KMS-11 (cell line): ENCODE measurements at regions not wholly inside any gene's neighbourhood (a gene's known extent, or its start where the extent isn't known, plus 50 kb on each side); places are given as distances from the start of the nearest gene placed in this dataset.

ENCODE experiments used
- H2AFZ ChIP-seq: fragments of 200-600 bp; sonication (generic); 2 replicates; pipeline ENCODE4 v1.6.1; 2016; ENCODE audit warnings: antibody characterized with exemption, mixed run types, low read depth
- H3K27ac ChIP-seq: fragments of 200-600 bp; sonication (generic); 2 replicates; pipeline ENCODE4 v1.6.1; 2016; ENCODE audit warnings: mild to moderate bottlenecking, mixed run types
- H3K27me3 ChIP-seq: fragments of 200-600 bp; sonication (generic); 2 replicates; pipeline ENCODE4 v1.6.1; 2017; ENCODE audit warnings: mild to moderate bottlenecking, low read depth, mixed run types, moderate library complexity; ENCODE audit not compliant: insufficient read depth
- H3K36me3 ChIP-seq: fragments of 200-600 bp; sonication (generic); 2 replicates; pipeline ENCODE4 v1.6.1; 2017; ENCODE audit warnings: mild to moderate bottlenecking, mixed run types; ENCODE audit not compliant: insufficient read depth
- H3K4me1 ChIP-seq: fragments of 200-600 bp; sonication (generic); 2 replicates; pipeline ENCODE4 v1.6.1; 2016; ENCODE audit warnings: mild to moderate bottlenecking, low read depth, mixed run types; ENCODE audit not compliant: poor library complexity, severe bottlenecking
- H3K4me2 ChIP-seq: fragments of 200-600 bp; sonication (generic); 2 replicates; pipeline ENCODE4 v1.7.0; 2016; ENCODE audit warnings: mild to moderate bottlenecking, mixed run types
- H3K4me3 ChIP-seq: fragments of 200-600 bp; sonication (generic); IDR thresholded peaks from 2 replicates; pipeline ENCODE4 v1.6.1; 2017; ENCODE audit warnings: low read depth, low read length, mixed read lengths; ENCODE audit not compliant: insufficient read depth
- H3K79me2 ChIP-seq: fragments of 200-600 bp; sonication (generic); 2 replicates; pipeline ENCODE4 v1.6.1; 2016; ENCODE audit warnings: low read depth, mixed run types; ENCODE audit not compliant: insufficient read depth
- H3K9ac ChIP-seq: fragments of 200-600 bp; sonication (generic); 2 replicates; pipeline ENCODE4 v1.6.1; 2016; ENCODE audit warnings: mild to moderate bottlenecking, mixed run types
- H4K20me1 ChIP-seq: fragments of 200-600 bp; sonication (generic); 2 replicates; pipeline ENCODE4 v1.6.1; 2016; ENCODE audit warnings: mild to moderate bottlenecking, mixed run types; ENCODE audit not compliant: insufficient read depth
- TF ChIP-seq, protein P1 (sequence below): fragments of 200-600 bp; sonication (generic); conservative IDR thresholded peaks from 2 replicates; pipeline ENCODE4 v1.6.1; 2017; ENCODE audit warnings: low read depth, mild to moderate bottlenecking, antibody characterized with exemption, low read length, moderate library complexity, mixed read lengths

DNA sequence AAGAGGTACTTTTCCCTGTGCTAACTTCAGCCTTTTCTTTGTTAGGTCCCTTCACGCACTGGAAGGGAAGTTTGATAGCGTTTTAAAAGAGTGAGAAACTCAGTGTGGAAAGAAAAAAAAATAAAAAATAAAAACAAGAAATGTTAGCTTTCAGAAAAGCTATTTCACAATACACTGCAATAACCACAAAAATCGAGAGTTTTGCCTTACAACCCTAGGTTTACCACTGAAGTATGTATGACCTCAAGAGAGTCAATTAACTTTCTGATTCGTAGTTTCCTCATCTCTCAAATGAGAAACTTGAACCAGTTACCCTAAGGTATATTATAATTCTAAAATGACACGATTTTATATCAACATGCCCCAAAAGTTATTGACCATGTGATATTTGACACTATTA is 93.9 kb upstream of the JADE1 start:
- no peaks in the 10 kb centered on the region for H4K20me1 ChIP-seq
- H2AFZ ChIP-seq, result no peak overlapping the region
- no peaks in the 10 kb centered on the region for H3K27me3 ChIP-seq
- no peak overlapping the region for H3K27ac ChIP-seq
- H3K79me2 ChIP-seq, result no peaks in the 10 kb centered on the region
- TF ChIP-seq, protein P1, sequence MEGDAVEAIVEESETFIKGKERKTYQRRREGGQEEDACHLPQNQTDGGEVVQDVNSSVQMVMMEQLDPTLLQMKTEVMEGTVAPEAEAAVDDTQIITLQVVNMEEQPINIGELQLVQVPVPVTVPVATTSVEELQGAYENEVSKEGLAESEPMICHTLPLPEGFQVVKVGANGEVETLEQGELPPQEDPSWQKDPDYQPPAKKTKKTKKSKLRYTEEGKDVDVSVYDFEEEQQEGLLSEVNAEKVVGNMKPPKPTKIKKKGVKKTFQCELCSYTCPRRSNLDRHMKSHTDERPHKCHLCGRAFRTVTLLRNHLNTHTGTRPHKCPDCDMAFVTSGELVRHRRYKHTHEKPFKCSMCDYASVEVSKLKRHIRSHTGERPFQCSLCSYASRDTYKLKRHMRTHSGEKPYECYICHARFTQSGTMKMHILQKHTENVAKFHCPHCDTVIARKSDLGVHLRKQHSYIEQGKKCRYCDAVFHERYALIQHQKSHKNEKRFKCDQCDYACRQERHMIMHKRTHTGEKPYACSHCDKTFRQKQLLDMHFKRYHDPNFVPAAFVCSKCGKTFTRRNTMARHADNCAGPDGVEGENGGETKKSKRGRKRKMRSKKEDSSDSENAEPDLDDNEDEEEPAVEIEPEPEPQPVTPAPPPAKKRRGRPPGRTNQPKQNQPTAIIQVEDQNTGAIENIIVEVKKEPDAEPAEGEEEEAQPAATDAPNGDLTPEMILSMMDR, result no peak
- peaks cover 6% of the 10 kb centered on the region for H3K4me1 ChIP-seq
- H3K4me3 ChIP-seq, result no peak overlapping the region
- no peaks in the 10 kb centered on the region for H3K36me3 ChIP-seq
- H3K9ac ChIP-seq, result no peak overlapping the region
- H3K4me2 ChIP-seq, result no peak overlapping the region

DNA sequence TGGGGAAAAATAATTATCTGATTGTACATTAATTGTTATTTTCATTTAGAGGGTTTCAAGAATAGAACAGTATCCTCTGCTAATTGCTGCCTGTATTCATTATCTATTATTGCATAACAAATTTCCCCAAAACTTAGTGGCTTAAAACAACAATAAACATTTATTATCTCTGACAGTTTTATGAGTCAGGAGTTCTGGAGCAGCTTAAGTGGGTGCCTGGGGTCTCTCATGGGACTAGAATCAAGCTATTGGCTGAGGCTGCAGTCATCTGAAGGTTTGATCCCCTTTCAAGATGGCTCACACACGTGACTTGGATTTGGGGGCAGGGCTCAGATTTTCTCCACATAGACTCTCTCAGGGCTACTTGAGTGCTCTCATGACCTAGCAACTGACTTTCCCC is 98.1 kb upstream of the JADE1 start:
- Histone ChIP-seq H3K79me2 (no peaks in the 10 kb centered on the region), H3K36me3 (no peaks in the 10 kb centered on the region), H3K9ac (no peak overlapping the region), H3K4me2 (no peak overlapping the region), H4K20me1 (no peaks in the 10 kb centered on the region), H2AFZ (no peak overlapping the region), H3K4me1 (peaks cover 11% of the 10 kb centered on the region), H3K27ac (no peak overlapping the region), H3K27me3 (no peaks in the 10 kb centered on the region), H3K4me3 (no peak overlapping the region)
- TF ChIP-seq, protein P1, result no peak

DNA sequence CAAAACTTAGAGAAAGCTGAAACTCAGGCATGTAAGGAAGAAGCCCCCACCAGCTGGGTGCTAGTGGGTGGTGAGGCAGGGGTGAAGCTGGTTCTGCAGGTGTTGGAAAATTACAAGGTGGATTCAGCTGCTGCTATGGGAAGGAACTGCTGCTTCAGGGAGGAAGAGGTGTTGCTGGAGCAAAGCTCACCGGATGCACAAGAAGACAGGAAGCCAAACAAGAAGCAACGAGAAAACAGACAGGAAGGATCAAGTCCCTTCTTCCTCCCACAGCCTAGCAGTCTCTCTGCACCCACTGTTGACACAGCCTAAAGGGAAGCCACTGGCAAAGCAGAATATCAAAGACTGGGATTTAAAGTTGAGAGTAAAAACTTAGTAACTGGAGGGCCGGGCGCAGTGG is 100.2 kb upstream of the JADE1 start:
- Histone ChIP-seq H3K4me2 (no peak overlapping the region), H3K27me3 (no peaks in the 10 kb centered on the region), H3K4me1 (peaks cover 11% of the 10 kb centered on the region), H3K27ac (no peak overlapping the region), H3K4me3 (no peak overlapping the region), H3K9ac (no peak overlapping the region), H4K20me1 (no peaks in the 10 kb centered on the region), H3K36me3 (no peaks in the 10 kb centered on the region), H3K79me2 (no peaks in the 10 kb centered on the region), H2AFZ (no peak overlapping the region)
- TF ChIP-seq, protein P1, result no peak

DNA sequence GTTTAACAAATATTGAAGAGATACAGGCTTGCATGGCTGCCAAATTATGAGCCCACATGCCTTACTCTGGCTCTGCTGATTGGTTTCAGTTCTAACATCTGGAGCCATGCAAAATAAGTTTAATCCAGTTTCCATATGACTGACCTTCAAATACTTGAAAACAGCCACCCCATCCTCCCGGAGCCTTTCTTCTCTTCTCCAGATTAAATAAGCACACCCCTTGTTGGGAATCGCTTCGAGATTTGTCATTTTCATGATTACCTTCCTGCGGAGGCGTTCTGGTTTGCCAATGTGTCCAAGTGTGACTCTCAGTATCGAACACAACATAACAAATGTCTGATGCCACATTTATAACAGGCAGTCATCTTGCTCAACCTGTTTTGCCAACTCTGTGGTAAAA is 101.6 kb upstream of the JADE1 start:
- no peak overlapping the region for H3K9ac ChIP-seq
- no peak overlapping the region for H3K4me2 ChIP-seq
- no peak overlapping the region for H2AFZ ChIP-seq
- TF ChIP-seq, protein P1, result no peak
- no peaks in the 10 kb centered on the region for H3K36me3 ChIP-seq
- no peaks in the 10 kb centered on the region for H4K20me1 ChIP-seq
- H3K27me3 ChIP-seq, result no peaks in the 10 kb centered on the region
- peaks cover 6% of the 10 kb centered on the region for H3K4me1 ChIP-seq
- no peak overlapping the region for H3K27ac ChIP-seq
- no peaks in the 10 kb centered on the region for H3K79me2 ChIP-seq
- H3K4me3 ChIP-seq, result no peak overlapping the region

DNA sequence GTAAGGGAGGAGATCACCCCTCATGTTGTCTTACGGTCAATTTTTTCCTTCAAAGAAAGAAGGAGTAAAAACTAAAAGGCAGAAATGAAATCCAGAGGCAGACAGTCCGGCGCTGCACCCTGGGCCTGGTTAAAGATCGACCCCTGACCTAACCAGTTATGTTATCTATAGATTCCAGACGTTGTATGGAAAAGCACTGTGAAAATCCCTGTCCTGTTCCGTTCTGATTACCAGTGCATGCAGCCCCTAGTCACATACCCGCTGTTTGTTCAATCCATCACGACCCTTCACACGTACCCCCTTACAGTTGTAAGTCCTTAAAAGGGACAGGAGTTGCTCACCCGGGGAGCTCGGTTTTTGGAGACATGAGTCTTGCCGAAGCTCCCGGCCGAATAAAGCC is 105.6 kb upstream of the JADE1 start:
- TF ChIP-seq, protein P1, result no peak
- Histone ChIP-seq H3K27me3 (no peaks in the 10 kb centered on the region), H3K27ac (no peak overlapping the region), H3K79me2 (no peaks in the 10 kb centered on the region), H3K4me2 (no peak overlapping the region), H3K4me3 (no peak overlapping the region), H3K9ac (no peak overlapping the region), H3K36me3 (no peaks in the 10 kb centered on the region), H2AFZ (no peak overlapping the region), H3K4me1 (peaks cover 12% of the 10 kb centered on the region), H4K20me1 (no peaks in the 10 kb centered on the region)
